ENCODE measurements at regions not wholly inside any gene's neighbourhood (a gene's known extent, or its start where the extent isn't known, plus 50 kb on each side); places are given as distances from the start of the nearest gene placed in this dataset.
A peak's percentile ranks its signal among the peaks of the same experiment; 100 is the strongest.

GRCh38 chr2:237268004-237268708 lies 145.8 kb downstream of the COL6A3 start:
- no peak for DNase-seq

- DNase-seq = peak in 5 of 51 donors; percentile 7 to 14 (median 10)
Measured at GRCh38 chr2:237269138-237269875, 144.7 kb downstream of the COL6A3 start.

GRCh38 chr2:237270520-237270919 lies 143.4 kb downstream of the COL6A3 start:
- no peak for DNase-seq

- no peak for DNase-seq
Measured at GRCh38 chr2:237271698-237272652, 142.0 kb downstream of the COL6A3 start.

Measured in hypothalamus (tissue), 51 donors.